ENCODE measurements at regions not wholly inside any gene's neighbourhood (a gene's known extent, or its start where the extent isn't known, plus 50 kb on each side); places are given as distances from the start of the nearest gene placed in this dataset.

GRCh38 chr12:127293507-127294310, 973.3 kb upstream of the TMEM132C start:
- no peak overlapping the region for H3K4me2 ChIP-seq (ENCODE audit: low read depth, low read length, poor library complexity, severe bottlenecking)
- H3K27ac ChIP-seq (ENCODE audit: low read length): no peak overlapping the region
- H3K9ac ChIP-seq (ENCODE audit: low read length): no peak overlapping the region
- peak; percentile 81 for DNase-seq
- no peaks in the 10 kb centered on the region for H4K20me1 ChIP-seq (ENCODE audit: insufficient read depth, low read depth, low read length)
- H3K36me3 ChIP-seq (ENCODE audit: insufficient read depth, low read length): no peaks in the 10 kb centered on the region
- H3K9me2 ChIP-seq (replicated peaks; ENCODE audit: insufficient read depth, low read length): no peaks in the 10 kb centered on the region
- H3K4me3 ChIP-seq (ENCODE audit: low read length): no peak overlapping the region
- no peaks in the 10 kb centered on the region for H3K27me3 ChIP-seq (ENCODE audit: low read length)
- H3K79me2 ChIP-seq (ENCODE audit: low read length): no peaks in the 10 kb centered on the region
- H2AFZ ChIP-seq (ENCODE audit: low read length): no peak overlapping the region
- no peaks in the 10 kb centered on the region for H3K9me3 ChIP-seq (ENCODE audit: low read length)
- no peaks in the 10 kb centered on the region for H3K4me1 ChIP-seq (ENCODE audit: low read length)

GRCh38 chr12:127294651-127295210, 972.2 kb upstream of the TMEM132C start:
- Histone ChIP-seq H3K9me3 (ENCODE audit: low read length) (no peaks in the 10 kb centered on the region), H3K79me2 (ENCODE audit: low read length) (no peaks in the 10 kb centered on the region), H3K36me3 (ENCODE audit: insufficient read depth, low read length) (no peaks in the 10 kb centered on the region), H3K27me3 (ENCODE audit: low read length) (no peaks in the 10 kb centered on the region), H3K9me2 (replicated peaks; ENCODE audit: insufficient read depth, low read length) (no peaks in the 10 kb centered on the region), H3K4me2 (ENCODE audit: low read depth, low read length, poor library complexity, severe bottlenecking) (no peak overlapping the region), H3K4me1 (ENCODE audit: low read length) (no peaks in the 10 kb centered on the region), H3K9ac (ENCODE audit: low read length) (no peak overlapping the region), H2AFZ (ENCODE audit: low read length) (no peak overlapping the region), H3K27ac (ENCODE audit: low read length) (no peak overlapping the region), H4K20me1 (ENCODE audit: insufficient read depth, low read depth, low read length) (no peaks in the 10 kb centered on the region), H3K4me3 (ENCODE audit: low read length) (no peak overlapping the region)
- DNase-seq: no peak

- H3K9me3 ChIP-seq (ENCODE audit: low read length): no peaks in the 10 kb centered on the region
- no peaks in the 10 kb centered on the region for H3K9me2 ChIP-seq (replicated peaks; ENCODE audit: insufficient read depth, low read length)
- no peaks in the 10 kb centered on the region for H3K4me1 ChIP-seq (ENCODE audit: low read length)
- H3K9ac ChIP-seq (ENCODE audit: low read length): no peak overlapping the region
- DNase-seq: no peak
- H3K27me3 ChIP-seq (ENCODE audit: low read length): no peaks in the 10 kb centered on the region
- no peak overlapping the region for H3K4me3 ChIP-seq (ENCODE audit: low read length)
- H3K27ac ChIP-seq (ENCODE audit: low read length): no peak overlapping the region
- H3K4me2 ChIP-seq (ENCODE audit: low read depth, low read length, poor library complexity, severe bottlenecking): no peak overlapping the region
- no peak overlapping the region for H2AFZ ChIP-seq (ENCODE audit: low read length)
- H3K79me2 ChIP-seq (ENCODE audit: low read length): no peaks in the 10 kb centered on the region
- H3K36me3 ChIP-seq (ENCODE audit: insufficient read depth, low read length): no peaks in the 10 kb centered on the region
- no peaks in the 10 kb centered on the region for H4K20me1 ChIP-seq (ENCODE audit: insufficient read depth, low read depth, low read length)
Measured at GRCh38 chr12:127295630-127296029, 971.3 kb upstream of the TMEM132C start.

- H3K4me1 ChIP-seq (ENCODE audit: low read length): no peaks in the 10 kb centered on the region
- no peaks in the 10 kb centered on the region for H3K27me3 ChIP-seq (ENCODE audit: low read length)
- no peaks in the 10 kb centered on the region for H4K20me1 ChIP-seq (ENCODE audit: insufficient read depth, low read depth, low read length)
- no peak overlapping the region for H3K4me3 ChIP-seq (ENCODE audit: low read length)
- H3K9me3 ChIP-seq (ENCODE audit: low read length): no peaks in the 10 kb centered on the region
- H3K79me2 ChIP-seq (ENCODE audit: low read length): no peaks in the 10 kb centered on the region
- no peak overlapping the region for H3K27ac ChIP-seq (ENCODE audit: low read length)
- H3K9ac ChIP-seq (ENCODE audit: low read length): no peak overlapping the region
- H3K36me3 ChIP-seq (ENCODE audit: insufficient read depth, low read length): no peaks in the 10 kb centered on the region
- no peaks in the 10 kb centered on the region for H3K9me2 ChIP-seq (replicated peaks; ENCODE audit: insufficient read depth, low read length)
- no peak overlapping the region for H2AFZ ChIP-seq (ENCODE audit: low read length)
- DNase-seq: no peak
- no peak overlapping the region for H3K4me2 ChIP-seq (ENCODE audit: low read depth, low read length, poor library complexity, severe bottlenecking)
Measured at GRCh38 chr12:127296591-127296990, 970.4 kb upstream of the TMEM132C start.

- Histone ChIP-seq H3K9ac (ENCODE audit: low read length) (no peak overlapping the region), H3K4me2 (ENCODE audit: low read depth, low read length, poor library complexity, severe bottlenecking) (no peak overlapping the region), H4K20me1 (ENCODE audit: insufficient read depth, low read depth, low read length) (no peaks in the 10 kb centered on the region), H3K36me3 (ENCODE audit: insufficient read depth, low read length) (no peaks in the 10 kb centered on the region), H3K9me3 (ENCODE audit: low read length) (no peaks in the 10 kb centered on the region), H3K27ac (ENCODE audit: low read length) (no peak overlapping the region), H3K79me2 (ENCODE audit: low read length) (no peaks in the 10 kb centered on the region), H3K27me3 (ENCODE audit: low read length) (no peaks in the 10 kb centered on the region), H3K4me1 (ENCODE audit: low read length) (no peaks in the 10 kb centered on the region), H3K9me2 (replicated peaks; ENCODE audit: insufficient read depth, low read length) (no peaks in the 10 kb centered on the region), H2AFZ (ENCODE audit: low read length) (no peak overlapping the region), H3K4me3 (ENCODE audit: low read length) (no peak overlapping the region)
- DNase-seq: no peak
Measured at GRCh38 chr12:127297327-127297726, 969.6 kb upstream of the TMEM132C start.

- H3K36me3 ChIP-seq (ENCODE audit: insufficient read depth, low read length): no peaks in the 10 kb centered on the region
- no peaks in the 10 kb centered on the region for H3K4me1 ChIP-seq (ENCODE audit: low read length)
- no peaks in the 10 kb centered on the region for H3K79me2 ChIP-seq (ENCODE audit: low read length)
- no peak for DNase-seq
- no peaks in the 10 kb centered on the region for H3K9me3 ChIP-seq (ENCODE audit: low read length)
- H3K4me2 ChIP-seq (ENCODE audit: low read depth, low read length, poor library complexity, severe bottlenecking): no peak overlapping the region
- H3K4me3 ChIP-seq (ENCODE audit: low read length): no peak overlapping the region
- H3K9me2 ChIP-seq (replicated peaks; ENCODE audit: insufficient read depth, low read length): no peaks in the 10 kb centered on the region
- H3K27ac ChIP-seq (ENCODE audit: low read length): no peak overlapping the region
- no peaks in the 10 kb centered on the region for H3K27me3 ChIP-seq (ENCODE audit: low read length)
- H4K20me1 ChIP-seq (ENCODE audit: insufficient read depth, low read depth, low read length): no peaks in the 10 kb centered on the region
- H2AFZ ChIP-seq (ENCODE audit: low read length): no peak overlapping the region
- no peak overlapping the region for H3K9ac ChIP-seq (ENCODE audit: low read length)
Measured at GRCh38 chr12:127300075-127300474, 966.9 kb upstream of the TMEM132C start.

GRCh38 chr12:127300753-127301152, 966.2 kb upstream of the TMEM132C start:
- H3K4me3 ChIP-seq (ENCODE audit: low read length): no peak overlapping the region
- no peak overlapping the region for H2AFZ ChIP-seq (ENCODE audit: low read length)
- no peaks in the 10 kb centered on the region for H3K9me2 ChIP-seq (replicated peaks; ENCODE audit: insufficient read depth, low read length)
- no peak overlapping the region for H3K27ac ChIP-seq (ENCODE audit: low read length)
- no peaks in the 10 kb centered on the region for H3K36me3 ChIP-seq (ENCODE audit: insufficient read depth, low read length)
- no peaks in the 10 kb centered on the region for H3K79me2 ChIP-seq (ENCODE audit: low read length)
- DNase-seq: no peak
- no peaks in the 10 kb centered on the region for H3K9me3 ChIP-seq (ENCODE audit: low read length)
- H3K9ac ChIP-seq (ENCODE audit: low read length): no peak overlapping the region
- no peaks in the 10 kb centered on the region for H3K27me3 ChIP-seq (ENCODE audit: low read length)
- no peaks in the 10 kb centered on the region for H4K20me1 ChIP-seq (ENCODE audit: insufficient read depth, low read depth, low read length)
- no peak overlapping the region for H3K4me2 ChIP-seq (ENCODE audit: low read depth, low read length, poor library complexity, severe bottlenecking)
- no peaks in the 10 kb centered on the region for H3K4me1 ChIP-seq (ENCODE audit: low read length)

- H3K9me2 ChIP-seq (replicated peaks; ENCODE audit: insufficient read depth, low read length): no peaks in the 10 kb centered on the region
- DNase-seq: no peak
- no peaks in the 10 kb centered on the region for H3K79me2 ChIP-seq (ENCODE audit: low read length)
- no peak overlapping the region for H3K4me3 ChIP-seq (ENCODE audit: low read length)
- no peaks in the 10 kb centered on the region for H3K36me3 ChIP-seq (ENCODE audit: insufficient read depth, low read length)
- H3K9ac ChIP-seq (ENCODE audit: low read length): no peak overlapping the region
- H3K9me3 ChIP-seq (ENCODE audit: low read length): peaks cover 2% of the 10 kb centered on the region; the same call in 1 of the 2 replicates
- H3K27ac ChIP-seq (ENCODE audit: low read length): no peak overlapping the region
- no peak overlapping the region for H2AFZ ChIP-seq (ENCODE audit: low read length)
- no peaks in the 10 kb centered on the region for H3K27me3 ChIP-seq (ENCODE audit: low read length)
- no peaks in the 10 kb centered on the region for H3K4me1 ChIP-seq (ENCODE audit: low read length)
- no peak overlapping the region for H3K4me2 ChIP-seq (ENCODE audit: low read depth, low read length, poor library complexity, severe bottlenecking)
- H4K20me1 ChIP-seq (ENCODE audit: insufficient read depth, low read depth, low read length): no peaks in the 10 kb centered on the region
Measured at GRCh38 chr12:127301876-127302275, 965.1 kb upstream of the TMEM132C start.
